Right lobe of liver (tissue), 6 donors: ENCODE measurements at regions not wholly inside any gene's neighbourhood (a gene's known extent, or its start where the extent isn't known, plus 50 kb on each side); places are given as distances from the start of the nearest gene placed in this dataset.
"Not testable (repeated sequence)": the region's sequence is repeated elsewhere in the genome, so short reads cannot be mapped to it uniquely, and the experiment has no call there.

Experiments used
- ATAC-seq, 4 donors: fragments of 200-7000 bp; cut with Tn5 transposase; one replicate each; pipeline ENCODE4 v1.9.1; 2020; ENCODE audit warnings: mild to moderate bottlenecking in 4 of 4, moderate library complexity in 4 of 4
- DNase-seq, 3 donors: peaks; one replicate each; pipeline ENCODE4 v3.0.0-alpha.2; 2020
- H3K27ac ChIP-seq, 3 donors: fragments of 200-600 bp; one replicate each; pipeline ENCODE4 v1.8.0; 2022
- H3K27me3 ChIP-seq, 2 donors: fragments of 200-600 bp; one replicate each; pipeline ENCODE4 v1.8.0; 2022
- H3K36me3 ChIP-seq, 4 donors: fragments of 200-600 bp; sonication (generic) in 1 of 4; one replicate each; pipeline versions ENCODE4 v1.5.1 to v1.8.0; 2017 to 2022; ENCODE audit warnings: control low read depth in 1 of 4
- H3K4me1 ChIP-seq, 4 donors: fragments of 200-600 bp; sonication (generic) in 1 of 4; one replicate each; pipeline versions ENCODE4 v1.5.1 to v1.8.0; 2017 to 2022; ENCODE audit warnings: control low read depth in 1 of 4
- H3K4me3 ChIP-seq, 3 donors: fragments of 200-600 bp; one replicate each; pipeline ENCODE4 v1.8.0; 2022
- H3K9me3 ChIP-seq, 4 donors: fragments of 200-600 bp; sonication (generic) in 1 of 4; one replicate each; pipeline versions ENCODE4 v1.5.1 to v1.8.0; 2017 to 2022; ENCODE audit warnings: control low read depth in 1 of 4
- CTCF ChIP-seq, 4 donors: fragments of 200-600 bp in 3 of 4; fragments of 450-650 bp in 1 of 4; IDR thresholded peaks; one replicate each; pipeline versions ENCODE4 v1.5.1 to v1.8.0; 2016 to 2022; ENCODE audit warnings: antibody characterized with exemption in 4 of 4, mild to moderate bottlenecking in 2 of 4
- POLR2A ChIP-seq: fragments of 450-650 bp; IDR thresholded peaks from one replicate; pipeline ENCODE4 v1.6.1; 2017; ENCODE audit warnings: antibody characterized with exemption, mild to moderate bottlenecking
- WGBS: methylation state at CpG from one replicate; pipeline ENCODE4 v1.1.6; 2018; ENCODE audit warnings: low coverage, low lambda C conversion rate; ENCODE audit not compliant: insufficient coverage; ENCODE audit errors: missing lambda C conversion rate; 5-methylcytosine and 5-hydroxymethylcytosine counted together
- intact Hi-C, 2 donors: fragments of 100-400 bp; cut with DNase I; formaldehyde crosslinking; loops; one replicate each; pipeline versions ENCODE4 v1.11.2 to v1.14.1; 2022
- donor health status: DM: no; HTN: yes; CAD: no.
- donor health status: DM: no; HTN: no; CAD: no.
- donor health status: DM: no; HTN: no; CAD: no.
- donor health status: DM: no; HTN: yes; CAD: no.
- donor health status: DM: no; HTN: yes; CAD: no.

- no peaks in the 10 kb centered on the region for H3K9me3 ChIP-seq
- no peak overlapping the region for H3K4me3 ChIP-seq
- no peaks in the 10 kb centered on the region for H3K27me3 ChIP-seq
- ATAC-seq, result no peak
- no peak for TF ChIP-seq POLR2A
- no peak for TF ChIP-seq CTCF (IDR thresholded peaks at IDR 0.05)
- intact Hi-C loops, result no loop called here
- no peaks in the 10 kb centered on the region for H3K36me3 ChIP-seq
- no peaks in the 10 kb centered on the region for H3K4me1 ChIP-seq
- no peak for DNase-seq
- H3K27ac ChIP-seq, result no peak overlapping the region
Measured at GRCh38 chr2:211205836-211206235, 649.4 kb downstream of the CPS1 start.

GRCh38 chr2:211216221-211216620, 659.8 kb downstream of the CPS1 start:
- ATAC-seq (peak in 2 of 4 donors; percentile 30 to 62), DNase-seq (no peak)
- intact Hi-C loops, result no loop called here
- Histone ChIP-seq H3K4me3 (no peak overlapping the region), H3K27me3 (no peaks in the 10 kb centered on the region), H3K36me3 (no peaks in the 10 kb centered on the region), H3K4me1 (no peaks in the 10 kb centered on the region), H3K27ac (no peak overlapping the region), H3K9me3 (no peaks in the 10 kb centered on the region)
- 0% methylated on average over 1 of the region's 1 CpG for WGBS
- TF ChIP-seq POLR2A (no peak), CTCF (IDR thresholded peaks at IDR 0.05) (peak; percentile 20 to 42 (median 35))

- DNase-seq, intact Hi-C loops: not testable (repeated sequence)
Measured at GRCh38 chr2:211219548-211219947, 663.1 kb downstream of the CPS1 start.

GRCh38 chr2:211225784-211226183, 669.4 kb downstream of the CPS1 start:
- no peak for TF ChIP-seq POLR2A
- no peak for TF ChIP-seq CTCF (IDR thresholded peaks at IDR 0.05)
- no peaks in the 10 kb centered on the region for H3K4me1 ChIP-seq
- WGBS, result 32% methylated on average over 4 of the region's 4 CpGs
- no peaks in the 10 kb centered on the region for H3K36me3 ChIP-seq
- H3K27ac ChIP-seq, result no peak overlapping the region
- no peaks in the 10 kb centered on the region for H3K27me3 ChIP-seq
- H3K9me3 ChIP-seq, result no peaks in the 10 kb centered on the region
- DNase-seq, result no peak
- intact Hi-C loops, result no loop called here
- no peak overlapping the region for H3K4me3 ChIP-seq
- no peak for ATAC-seq

More at GRCh38 chr2:211219548-211219947, 663.1 kb downstream of the CPS1 start:
- H3K4me1 ChIP-seq, H3K4me3 ChIP-seq, H3K27me3 ChIP-seq, H3K27ac ChIP-seq, H3K9me3 ChIP-seq, H3K36me3 ChIP-seq, ATAC-seq: not testable (repeated sequence)
- WGBS, result no CpG with 5 or more reads among the region's 15 CpGs

GRCh38 chr2:211228559-211228958, 672.2 kb downstream of the CPS1 start:
- 56% methylated on average over 3 of the region's 3 CpGs for WGBS
- H3K27ac ChIP-seq, result no peak overlapping the region
- no peaks in the 10 kb centered on the region for H3K9me3 ChIP-seq
- H3K27me3 ChIP-seq, result no peaks in the 10 kb centered on the region
- no peaks in the 10 kb centered on the region for H3K4me1 ChIP-seq
- no peak overlapping the region for H3K4me3 ChIP-seq
- no peaks in the 10 kb centered on the region for H3K36me3 ChIP-seq
- ATAC-seq, result peak in 1 of 4 donors; percentile 59
- TF ChIP-seq CTCF (IDR thresholded peaks at IDR 0.05) (no peak), POLR2A (no peak)
- no peak for DNase-seq
- intact Hi-C loops, result no loop called here
